ENCODE measurements at regions not wholly inside any gene's neighbourhood (a gene's known extent, or its start where the extent isn't known, plus 50 kb on each side); places are given as distances from the start of the nearest gene placed in this dataset.

GRCh38 chr11:119786431-119787073 lies 57.6 kb upstream of the NECTIN1 start:
- TF ChIP-seq POU2F2 (IDR thresholded peaks at IDR 0.05; ENCODE audit: borderline replicate concordance, low read depth, low read length) = peak; percentile 25; the same call in 1 of the 3 replicates
- no peak for TF ChIP-seq NRF1 (conservative IDR thresholded peaks at IDR 0.05; ENCODE audit: low read depth, low read length)
- ChIA-PET POLR2A (no interaction called here), RAD21 (ENCODE audit: unreplicated experiment) (no interaction called here), CTCF (no interaction called here), SMC1A (ENCODE audit: uncharacterized antibody, unreplicated experiment) (no interaction called here)
- Histone ChIP-seq H2AFZ (ENCODE audit: control insufficient read depth, low read depth, low read length) (no peak overlapping the region), H3K9ac (ENCODE audit: control insufficient read depth, insufficient read depth, low read length) (no peak overlapping the region; the same call in 1 of the 2 replicates), H3K27ac (ENCODE audit: control insufficient read depth, insufficient read depth) (no peak overlapping the region), H3K79me2 (ENCODE audit: control insufficient read depth, insufficient read depth, low read length) (no peaks in the 10 kb centered on the region), H4K20me1 (ENCODE audit: control insufficient read depth, insufficient read depth) (no peaks in the 10 kb centered on the region), H3K4me2 (ENCODE audit: control insufficient read depth, insufficient read depth) (peak overlapping the region; percentile 45), H3K27me3 (replicated peaks in 1 of 2; ENCODE audit: control insufficient read depth in 2 of 2, insufficient read depth in 2 of 2, low read length in 1 of 2) (no peaks in the 10 kb centered on the region), H3K4me1 (ENCODE audit: control insufficient read depth, insufficient read depth, low read length) (peaks cover 13% of the 10 kb centered on the region), H3K36me3 (ENCODE audit: control insufficient read depth in 2 of 2, insufficient read depth in 2 of 2, low read length in 1 of 2) (peaks cover 0 to 2% of the 10 kb centered on the region in 2 experiments; a peak in 1 of 4 replicates), H3K9me3 (replicated peaks; ENCODE audit: control insufficient read depth, insufficient read depth, low read length) (peaks cover 4% of the 10 kb centered on the region), H3K4me3 (no peak overlapping the region)
- BruUV-seq (replicated peaks) = no TSS peak
- in situ Hi-C loops (cut with MboI) = no loop called here
- FAIRE-seq (peak; percentile 64), ATAC-seq (peak; percentile 17; the same call in 1 of the 3 replicates), DNase-seq (ENCODE audit: low read depth, low spot score) (peak; percentile 11)
- WGBS (ENCODE audit: insufficient coverage, insufficient replicate concordance, low lambda C conversion rate, missing lambda C conversion rate) = 45% methylated on average over 10 of the region's 10 CpGs
- intact Hi-C loops (cut with micrococcal nuclease; ENCODE audit: unreplicated experiment) = no loop called here

- H3K27ac ChIP-seq (ENCODE audit: control insufficient read depth, insufficient read depth) = no peak overlapping the region
- no peak overlapping the region for H3K9ac ChIP-seq (ENCODE audit: control insufficient read depth, insufficient read depth, low read length)
- CTCF ChIA-PET = no interaction called here
- TSS peak; percentile 21 for BruUV-seq (replicated peaks)
- 49% methylated on average over 2 of the region's 2 CpGs for WGBS (ENCODE audit: insufficient coverage, insufficient replicate concordance, low lambda C conversion rate, missing lambda C conversion rate)
- SMC1A ChIA-PET (ENCODE audit: uncharacterized antibody, unreplicated experiment) = interaction anchor here (1.0 kb wide), 1 partner anchor 26 kb away, joined by 4 read pairs; no protein-coding TSS in a partner anchor
- no peak overlapping the region for H2AFZ ChIP-seq (ENCODE audit: control insufficient read depth, low read depth, low read length)
- no peak overlapping the region for H3K4me3 ChIP-seq
- H3K36me3 ChIP-seq (ENCODE audit: control insufficient read depth in 2 of 2, insufficient read depth in 2 of 2, low read length in 1 of 2) = peaks cover 0 to 2% of the 10 kb centered on the region in 2 experiments; a peak in 1 of 4 replicates
- H3K9me3 ChIP-seq (replicated peaks; ENCODE audit: control insufficient read depth, insufficient read depth, low read length) = peaks cover 4% of the 10 kb centered on the region
- intact Hi-C loops (cut with micrococcal nuclease; ENCODE audit: unreplicated experiment) (no loop called here), in situ Hi-C loops (cut with MboI) (no loop called here)
- H3K4me1 ChIP-seq (ENCODE audit: control insufficient read depth, insufficient read depth, low read length) = peaks cover 13% of the 10 kb centered on the region
- no peak overlapping the region for H3K4me2 ChIP-seq (ENCODE audit: control insufficient read depth, insufficient read depth)
- no peaks in the 10 kb centered on the region for H3K79me2 ChIP-seq (ENCODE audit: control insufficient read depth, insufficient read depth, low read length)
- TF ChIP-seq NFXL1 (IDR thresholded peaks at IDR 0.05; ENCODE audit: borderline replicate concordance) (no peak), SMC3 (IDR thresholded peaks at IDR 0.05; ENCODE audit: borderline replicate concordance, low read length) (no peak), MAX (IDR thresholded peaks at IDR 0.05; ENCODE audit: low read depth, low read length) (no peak), LARP7 (IDR thresholded peaks at IDR 0.05) (no peak), BMI1 (IDR thresholded peaks at IDR 0.05; ENCODE audit: borderline replicate concordance) (no peak), RAD51 (IDR thresholded peaks at IDR 0.05) (no peak)
- no peak for DNase-seq (ENCODE audit: low read depth, low spot score)
- no peak for FAIRE-seq
- no peaks in the 10 kb centered on the region for H3K27me3 ChIP-seq (replicated peaks in 1 of 2; ENCODE audit: control insufficient read depth in 2 of 2, insufficient read depth in 2 of 2, low read length in 1 of 2)
- H4K20me1 ChIP-seq (ENCODE audit: control insufficient read depth, insufficient read depth) = no peaks in the 10 kb centered on the region
- RAD21 ChIA-PET (ENCODE audit: unreplicated experiment) = no interaction called here
- POLR2A ChIA-PET = no interaction called here
- ATAC-seq = no peak
Observed at GRCh38 chr11:119785131-119785530, 56.1 kb upstream of the NECTIN1 start.
